ENCODE measurements at regions not wholly inside any gene's neighbourhood (a gene's known extent, or its start where the extent isn't known, plus 50 kb on each side); places are given as distances from the start of the nearest gene placed in this dataset.

- no peak for DNase-seq
Observed at GRCh38 chr7:98679741-98680140, 62.7 kb downstream of the NPTX2 start.

GRCh38 chr7:98681511-98681910 is 64.4 kb downstream of the NPTX2 start:
- no peak for DNase-seq

DNA sequence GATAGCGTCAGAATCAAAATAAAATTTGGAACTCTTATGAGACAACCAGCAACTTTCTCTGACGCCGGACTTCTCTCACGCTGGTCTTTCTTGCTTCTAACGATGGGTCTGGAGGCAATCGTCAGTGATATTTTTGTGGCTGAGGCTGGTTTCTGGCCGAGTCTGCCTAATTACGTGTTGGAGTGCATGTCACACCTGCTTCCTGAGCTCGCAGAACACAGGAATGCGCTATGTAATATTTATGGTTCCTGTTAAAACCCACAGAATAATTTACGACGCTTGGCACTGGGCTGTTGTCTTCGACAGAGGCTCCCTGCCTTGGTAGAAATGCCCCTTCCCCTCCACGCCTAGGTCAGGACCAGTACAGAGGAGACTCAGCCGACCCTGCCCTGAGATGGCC is 64.9 kb downstream of the NPTX2 start:
- no peak for DNase-seq

DNA sequence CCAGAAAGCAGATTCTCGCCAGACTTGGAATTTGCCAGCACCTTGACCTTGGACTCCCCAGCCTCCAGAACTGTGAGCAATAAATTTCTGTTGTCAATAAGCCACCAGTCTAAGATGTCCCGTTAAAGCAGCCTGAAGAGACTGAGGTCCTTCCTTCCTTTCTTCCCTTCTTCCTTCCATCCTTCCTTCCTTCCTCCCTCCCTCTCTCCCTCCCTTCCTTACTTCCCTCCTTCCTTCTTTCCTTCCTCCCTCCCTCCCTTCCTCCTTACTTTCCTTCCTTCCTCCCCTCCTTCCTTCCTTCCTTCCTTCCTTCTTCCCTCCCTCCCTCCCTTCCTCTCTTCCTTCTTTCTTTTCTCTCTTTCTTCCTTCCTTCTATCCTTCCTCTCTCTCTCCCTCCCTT is 66.4 kb downstream of the NPTX2 start:
- DNase-seq = no peak

- DNase-seq = no peak
Observed at GRCh38 chr7:98685541-98685940, 68.5 kb downstream of the NPTX2 start.

GRCh38 chr7:98686466-98687080 is 69.5 kb downstream of the NPTX2 start:
- no peak for DNase-seq

GRCh38 chr7:98687111-98687751 is 70.1 kb downstream of the NPTX2 start:
- DNase-seq = no peak

DNA sequence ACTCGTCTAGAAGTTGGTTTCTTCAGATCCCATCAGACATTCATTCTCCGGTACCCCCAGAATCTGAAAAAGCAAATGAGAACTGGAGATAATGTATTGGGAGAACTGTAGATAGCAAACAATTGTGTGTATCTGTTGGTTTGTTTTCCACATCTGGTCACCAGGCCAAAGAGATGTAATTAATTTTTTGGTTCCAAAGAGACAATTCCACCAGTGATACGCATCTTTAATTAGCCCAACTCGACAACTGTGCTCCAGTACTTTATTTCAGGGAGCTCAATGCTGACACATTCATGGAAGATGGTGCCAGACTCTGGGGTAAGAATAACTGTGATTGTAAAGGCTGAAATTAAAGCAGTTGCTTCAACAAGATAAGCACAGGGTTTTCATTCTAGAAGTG is 74.5 kb downstream of the NPTX2 start:
- no peak for DNase-seq

DNA sequence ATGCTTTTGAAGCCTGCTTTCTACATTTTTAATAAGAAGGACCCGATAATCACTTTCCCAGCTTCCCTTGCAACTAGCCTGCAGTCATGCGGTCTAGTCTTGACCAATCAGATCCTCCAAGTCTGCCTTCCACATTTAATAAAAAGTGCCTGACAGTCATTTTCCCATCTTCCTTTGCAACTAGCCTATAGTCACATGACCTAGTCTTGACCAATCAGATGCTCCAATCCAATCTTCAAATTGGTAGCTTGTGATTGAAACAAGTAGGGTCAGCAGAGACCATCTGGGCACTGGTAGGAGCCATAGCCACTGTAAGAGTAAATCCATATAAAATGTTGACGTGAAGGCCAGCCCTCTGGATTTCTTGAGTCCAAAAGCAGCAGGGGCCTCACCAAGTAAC is 80.0 kb downstream of the NPTX2 start:
- DNase-seq = no peak

- DNase-seq = no peak
Observed at GRCh38 chr7:98697485-98698240, 80.6 kb downstream of the NPTX2 start.

DNA sequence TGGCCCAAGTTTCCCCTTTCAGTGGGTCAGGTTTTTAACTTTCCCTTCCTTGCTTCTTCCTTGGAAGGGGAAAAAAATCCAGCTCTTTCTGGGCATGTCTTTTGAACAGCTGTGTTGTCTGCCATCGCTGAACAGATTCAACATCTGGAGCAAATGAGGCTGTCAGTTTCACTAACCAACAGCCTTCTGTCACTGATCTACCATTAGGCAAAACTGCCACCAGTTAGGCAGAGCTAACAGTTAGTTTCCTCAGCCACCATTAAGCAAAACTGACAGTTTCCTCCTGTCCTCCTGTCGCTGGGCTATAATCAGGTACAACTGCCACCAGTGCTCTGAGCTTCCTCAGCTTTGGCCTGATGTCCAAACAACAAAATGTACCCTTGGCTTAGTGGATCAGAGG is 81.9 kb downstream of the NPTX2 start:
- DNase-seq = no peak

DNA sequence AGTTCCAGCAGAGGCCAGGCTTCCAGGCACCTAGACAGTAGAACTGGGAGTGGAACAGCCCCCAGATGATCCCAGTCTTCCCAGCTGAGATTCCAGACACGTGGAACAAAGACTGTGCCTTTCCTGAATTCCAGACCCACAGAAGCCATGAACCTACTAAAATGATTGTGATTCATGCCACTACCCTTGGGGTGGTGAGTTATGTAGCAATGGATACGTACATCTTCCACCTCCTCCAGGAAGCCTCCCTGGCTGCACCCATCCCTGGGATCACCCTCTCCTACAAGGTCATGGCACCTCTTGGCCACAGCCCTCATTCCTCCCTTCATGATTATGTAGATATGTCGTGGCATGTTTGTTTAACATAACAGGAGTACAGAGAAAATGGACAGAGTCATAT is 83.4 kb downstream of the NPTX2 start:
- DNase-seq = no peak

DNA sequence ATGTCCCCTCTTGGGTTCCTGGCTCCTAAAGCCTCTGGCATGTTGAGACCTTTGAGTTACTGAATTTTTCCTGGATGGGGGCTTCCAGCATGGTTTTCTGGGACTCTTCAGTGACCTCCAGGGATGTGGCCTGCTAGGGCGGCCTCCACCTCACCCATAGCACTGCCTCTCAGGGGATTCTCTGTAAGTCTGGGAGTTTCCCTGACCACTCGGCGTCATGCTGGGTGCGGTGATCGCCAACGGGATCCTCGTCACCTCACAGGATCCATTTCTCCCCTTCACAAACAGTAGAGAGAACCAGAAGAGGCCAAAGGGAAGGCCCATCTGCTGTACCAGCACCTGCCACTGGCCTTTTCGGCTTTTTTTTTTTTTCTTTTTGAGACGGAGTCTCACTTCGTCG is 84.3 kb downstream of the NPTX2 start:
- no peak for DNase-seq

- no peak for DNase-seq
Observed at GRCh38 chr7:98702021-98702420, 84.9 kb downstream of the NPTX2 start.

- no peak for DNase-seq
Observed at GRCh38 chr7:98703916-98704315, 86.8 kb downstream of the NPTX2 start.

DNA sequence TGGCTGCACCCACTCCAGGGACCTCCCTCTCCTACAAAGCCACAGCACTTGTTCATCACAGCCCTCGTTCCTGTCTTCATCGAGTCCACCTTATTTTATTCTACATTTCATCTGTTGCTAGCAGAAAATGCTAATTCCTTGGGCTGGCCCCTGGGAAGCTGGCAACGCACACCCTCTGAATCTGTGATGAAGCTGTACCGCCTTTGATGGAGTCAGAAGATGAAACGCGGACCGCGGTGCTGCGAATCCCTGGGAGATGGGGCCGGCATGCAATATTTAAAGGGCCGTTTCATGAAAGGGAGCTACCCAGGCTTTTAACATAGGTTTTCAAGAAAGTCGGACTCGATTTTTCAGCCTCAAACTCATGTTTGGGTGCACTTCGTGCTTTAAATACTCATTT is 88.5 kb downstream of the NPTX2 start:
- DNase-seq = no peak

- DNase-seq = no peak
Observed at GRCh38 chr7:98707076-98707475, 90.0 kb downstream of the NPTX2 start.

- no peak for DNase-seq
Observed at GRCh38 chr7:98711945-98712344, 94.9 kb downstream of the NPTX2 start.

- no peak for DNase-seq
Observed at GRCh38 chr7:98713165-98713810, 96.2 kb downstream of the NPTX2 start.

DNA sequence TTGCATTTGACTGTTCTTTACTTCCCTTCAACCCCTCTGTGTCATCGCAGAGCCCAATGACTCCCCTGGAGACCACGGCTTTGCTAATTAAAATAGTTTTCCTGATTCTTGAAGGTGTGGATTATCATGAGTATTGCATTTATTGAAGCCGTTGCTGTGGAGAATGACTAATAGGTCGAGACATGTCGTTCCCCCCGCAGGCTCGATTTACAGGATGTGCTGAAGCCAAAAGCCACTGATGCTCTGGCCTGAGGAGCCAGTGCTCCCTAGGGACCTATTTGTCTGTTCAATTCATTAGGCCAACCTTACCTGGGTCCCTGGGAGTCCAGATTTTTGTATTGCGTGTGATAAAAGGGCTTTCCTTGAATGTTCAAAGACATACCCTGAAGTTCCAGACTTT is 102.3 kb downstream of the NPTX2 start:
- no peak for DNase-seq

- no peak for DNase-seq
Observed at GRCh38 chr7:98722402-98722801, 105.3 kb downstream of the NPTX2 start.

GRCh38 chr7:98724591-98724990 is 107.5 kb downstream of the NPTX2 start:
- no peak for DNase-seq

DNA sequence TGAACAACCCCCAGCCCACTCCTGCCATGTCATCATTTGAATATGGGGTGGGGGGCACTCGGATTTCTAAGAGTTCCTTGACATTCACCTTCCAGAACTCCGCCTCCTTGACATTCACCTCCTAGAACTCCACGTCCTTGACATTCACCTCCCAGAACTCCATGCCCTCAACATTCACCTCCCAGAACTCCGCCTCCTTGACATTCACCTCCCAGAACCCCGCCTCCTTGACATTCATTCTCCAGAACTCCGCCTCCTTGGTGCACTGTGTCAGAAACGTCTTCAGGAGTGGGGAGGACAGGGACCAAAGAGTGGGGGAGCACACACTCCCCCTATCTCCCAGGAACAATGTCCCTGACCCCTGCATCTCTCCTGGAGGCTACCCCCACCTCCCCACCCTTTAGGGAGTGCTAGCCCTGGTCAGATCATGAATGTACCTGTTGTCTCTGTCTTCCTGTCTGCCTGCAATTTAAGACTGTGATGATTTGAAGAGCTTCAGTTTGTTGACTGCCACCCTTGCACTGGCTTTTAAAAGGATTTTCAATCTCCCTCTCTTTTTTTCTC is 110.1 kb downstream of the NPTX2 start:
- no peak for DNase-seq

GRCh38 chr7:98728555-98728954 is 111.5 kb downstream of the NPTX2 start:
- no peak for DNase-seq
